OCI-LY1 (cell line): ENCODE measurements at regions not wholly inside any gene's neighbourhood (a gene's known extent, or its start where the extent isn't known, plus 50 kb on each side); places are given as distances from the start of the nearest gene placed in this dataset.

ENCODE experiments used
- H2AFZ ChIP-seq: fragments of 200-600 bp; sonication (generic), shearing (Covaris generic); 2 replicates; pipeline ENCODE4 v1.6.0; 2014; ENCODE audit warnings: antibody characterized with exemption, mild to moderate bottlenecking, low read length
- H3F3A ChIP-seq: fragments of 200-600 bp; sonication (generic), shearing (Covaris generic); 2 replicates; pipeline ENCODE4 v1.6.0; 2014; ENCODE audit warnings: mild to moderate bottlenecking, antibody characterized with exemption, low read length, moderate library complexity; ENCODE audit not compliant: insufficient read depth
- H3K27ac ChIP-seq: fragments of 200-600 bp; sonication (generic); 2 replicates; pipeline ENCODE4 v1.5.1; 2014; ENCODE audit warnings: low read length, mixed run types, mild to moderate bottlenecking, low read depth; ENCODE audit not compliant: poor library complexity, severe bottlenecking
- H3K27me3 ChIP-seq: fragments of 200-600 bp; sonication (generic); 2 replicates; pipeline ENCODE4 v1.6.0; 2014; ENCODE audit warnings: antibody characterized with exemption, mild to moderate bottlenecking, low read length, moderate library complexity; ENCODE audit not compliant: insufficient read depth
- H3K36me3 ChIP-seq: fragments of 200-600 bp; sonication (generic); 2 replicates; pipeline ENCODE4 v1.6.1; 2014; ENCODE audit warnings: mild to moderate bottlenecking, antibody characterized with exemption, low read length, moderate library complexity, mixed read lengths; ENCODE audit not compliant: insufficient read depth
- H3K4me1 ChIP-seq: fragments of 200-600 bp; sonication (generic); 2 replicates; pipeline ENCODE4 v1.5.1; 2014; ENCODE audit warnings: mild to moderate bottlenecking, low read length, moderate library complexity; ENCODE audit not compliant: insufficient read depth, severe bottlenecking
- H3K4me2 ChIP-seq: fragments of 200-600 bp; sonication (generic), shearing (Covaris generic); 2 replicates; pipeline ENCODE4 v1.6.1; 2014; ENCODE audit warnings: low read length
- H3K4me3 ChIP-seq: fragments of 200-600 bp; sonication (generic); 2 replicates; pipeline ENCODE4 v1.5.1; 2014; ENCODE audit warnings: low read length, low read depth, mild to moderate bottlenecking, mixed read lengths; ENCODE audit not compliant: poor library complexity, severe bottlenecking
- H3K79me2 ChIP-seq: fragments of 200-600 bp; shearing (Covaris generic); 2 replicates; pipeline ENCODE4 v1.6.1; 2016; ENCODE audit warnings: mixed run types, low read length, mixed read lengths; ENCODE audit not compliant: insufficient read depth
- H3K9ac ChIP-seq: fragments of 200-600 bp; sonication (generic), shearing (Covaris generic); 2 replicates; pipeline ENCODE4 v1.6.1; 2014; ENCODE audit warnings: mild to moderate bottlenecking, low read length, mixed read lengths
- H3K9me2 ChIP-seq: fragments of 200-600 bp; sonication (generic), shearing (Covaris generic); 2 replicates; pipeline ENCODE4 v1.6.1; 2014; ENCODE audit warnings: low read depth, mild to moderate bottlenecking, low read length, mixed read lengths
- H3K9me3 ChIP-seq: fragments of 200-600 bp; shearing (Covaris generic); 2 replicates; pipeline ENCODE4 v1.6.1; 2014; ENCODE audit warnings: low read length, mixed read lengths
- H4K20me1 ChIP-seq: fragments of 200-600 bp; sonication (generic), shearing (Covaris generic); 2 replicates; pipeline ENCODE4 v1.6.0; 2016; ENCODE audit warnings: mild to moderate bottlenecking, low read length; ENCODE audit not compliant: insufficient read depth
- CTCF ChIP-seq: fragments of 200-600 bp; sonication (generic), shearing (Covaris generic); IDR thresholded peaks from 2 replicates; pipeline ENCODE4 v1.5.1; 2017; ENCODE audit warnings: mild to moderate bottlenecking, antibody characterized with exemption, low read length, moderate library complexity, mixed read lengths
- EZH2 ChIP-seq: fragments of 200-600 bp; sonication (generic), shearing (Covaris generic); IDR thresholded peaks from 2 replicates; pipeline ENCODE4 v1.8.0; 2017; ENCODE audit warnings: borderline replicate concordance, mixed run types, mild to moderate bottlenecking, antibody characterized with exemption, low read length, moderate library complexity, mixed read lengths

DNA sequence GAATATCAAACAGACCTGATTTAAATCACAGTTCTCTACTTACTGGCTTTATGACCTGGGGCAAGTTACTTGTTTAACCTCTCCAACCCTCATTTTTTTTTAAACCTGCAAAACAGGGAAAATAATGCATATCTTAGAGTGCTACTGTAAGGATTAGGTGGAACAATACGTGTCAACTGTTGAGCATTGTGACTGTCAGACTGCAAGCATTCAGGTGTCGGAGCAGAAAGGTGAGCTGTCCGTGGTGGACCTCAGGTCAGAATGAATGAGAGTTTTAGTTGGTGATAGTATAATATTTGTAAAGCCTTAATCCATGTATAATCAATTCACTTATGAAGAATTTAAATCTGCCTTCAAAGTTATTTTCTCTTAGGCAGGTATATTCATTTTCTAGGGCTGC is 404.2 kb downstream of the ETNK1 start:
- Histone ChIP-seq H3K4me1 (no peaks in the 10 kb centered on the region), H3K9ac (no peak overlapping the region), H3K27me3 (no peaks in the 10 kb centered on the region), H2AFZ (no peak overlapping the region), H3K4me3 (no peak overlapping the region), H3K36me3 (no peaks in the 10 kb centered on the region), H3K27ac (no peak overlapping the region), H3K4me2 (no peak overlapping the region), H3K9me2 (no peaks in the 10 kb centered on the region), H3K79me2 (no peaks in the 10 kb centered on the region), H3F3A (no peaks in the 10 kb centered on the region), H3K9me3 (no peaks in the 10 kb centered on the region), H4K20me1 (no peaks in the 10 kb centered on the region)
- no peak for TF ChIP-seq CTCF
- TF ChIP-seq EZH2: no peak

GRCh38 chr12:23039834-23040233 is 414.9 kb downstream of the ETNK1 start:
- no peaks in the 10 kb centered on the region for H3K9me3 ChIP-seq
- no peak overlapping the region for H2AFZ ChIP-seq
- H3K4me2 ChIP-seq: no peak overlapping the region
- no peak overlapping the region for H3K27ac ChIP-seq
- no peaks in the 10 kb centered on the region for H3K79me2 ChIP-seq
- no peaks in the 10 kb centered on the region for H3K36me3 ChIP-seq
- no peaks in the 10 kb centered on the region for H4K20me1 ChIP-seq
- no peaks in the 10 kb centered on the region for H3F3A ChIP-seq
- H3K4me3 ChIP-seq: no peak overlapping the region
- no peaks in the 10 kb centered on the region for H3K4me1 ChIP-seq
- H3K9me2 ChIP-seq: no peaks in the 10 kb centered on the region
- H3K9ac ChIP-seq: no peak overlapping the region
- H3K27me3 ChIP-seq: no peaks in the 10 kb centered on the region
- TF ChIP-seq CTCF (no peak), EZH2 (no peak)

- no peaks in the 10 kb centered on the region for H3K36me3 ChIP-seq
- H3K27ac ChIP-seq: no peak overlapping the region
- H3K9me3 ChIP-seq: no peaks in the 10 kb centered on the region
- H3K4me2 ChIP-seq: no peak overlapping the region
- H3K4me1 ChIP-seq: no peaks in the 10 kb centered on the region
- H3K9ac ChIP-seq: no peak overlapping the region
- H3K4me3 ChIP-seq: no peak overlapping the region
- no peaks in the 10 kb centered on the region for H4K20me1 ChIP-seq
- TF ChIP-seq CTCF: no peak
- TF ChIP-seq EZH2: no peak
- H3K9me2 ChIP-seq: no peaks in the 10 kb centered on the region
- H3K79me2 ChIP-seq: no peaks in the 10 kb centered on the region
- H2AFZ ChIP-seq: no peak overlapping the region
- H3F3A ChIP-seq: no peaks in the 10 kb centered on the region
- no peaks in the 10 kb centered on the region for H3K27me3 ChIP-seq
Observed at GRCh38 chr12:23041774-23042173, 416.8 kb downstream of the ETNK1 start.
